Activated T-cell treated with anti-CD3 and anti-CD28 coated beads, Interleukin-2, amount 50 U/mL, for 4 hours (primary cell): ENCODE measurements at regions not wholly inside any gene's neighbourhood (a gene's known extent, or its start where the extent isn't known, plus 50 kb on each side); places are given as distances from the start of the nearest gene placed in this dataset.

Experiments
- ATAC-seq, 2 donors: fragments of 200-7000 bp; cut with Tn5 transposase; one replicate each; pipeline ENCODE4 v1.10.0; 2021
- DNase-seq: peaks from one replicate; pipeline ENCODE4 v3.0.0-alpha.2; 2020
- H3K27me3 Mint-ChIP-seq: one replicate; pipeline ENCODE4 v1.8.0; 2021; ENCODE audit warnings: low read depth, mixed read lengths
- H3K36me3 Mint-ChIP-seq: one replicate; pipeline ENCODE4 v1.8.0; 2022; ENCODE audit warnings: mixed read lengths; ENCODE audit not compliant: insufficient read depth
- H3K4me1 Mint-ChIP-seq: one replicate; pipeline ENCODE4 v1.8.0; 2021; ENCODE audit warnings: low read depth, mixed read lengths
- H3K4me3 Mint-ChIP-seq: one replicate; pipeline ENCODE4 v1.8.0; 2021; ENCODE audit warnings: mild to moderate bottlenecking, moderate library complexity, mixed read lengths
- H3K9me3 Mint-ChIP-seq: one replicate; pipeline ENCODE4 v1.8.0; 2021; ENCODE audit warnings: mixed read lengths

- no peak overlapping the region for H3K4me3 Mint-ChIP-seq
- ATAC-seq (no peak), DNase-seq (no peak)
- no peaks in the 10 kb centered on the region for H3K36me3 Mint-ChIP-seq
- no peaks in the 10 kb centered on the region for H3K9me3 Mint-ChIP-seq
- no peaks in the 10 kb centered on the region for H3K27me3 Mint-ChIP-seq
- H3K4me1 Mint-ChIP-seq: no peaks in the 10 kb centered on the region
Observed at GRCh38 chr6:167654389-167654788, 172.3 kb upstream of the AFDN start.

DNA sequence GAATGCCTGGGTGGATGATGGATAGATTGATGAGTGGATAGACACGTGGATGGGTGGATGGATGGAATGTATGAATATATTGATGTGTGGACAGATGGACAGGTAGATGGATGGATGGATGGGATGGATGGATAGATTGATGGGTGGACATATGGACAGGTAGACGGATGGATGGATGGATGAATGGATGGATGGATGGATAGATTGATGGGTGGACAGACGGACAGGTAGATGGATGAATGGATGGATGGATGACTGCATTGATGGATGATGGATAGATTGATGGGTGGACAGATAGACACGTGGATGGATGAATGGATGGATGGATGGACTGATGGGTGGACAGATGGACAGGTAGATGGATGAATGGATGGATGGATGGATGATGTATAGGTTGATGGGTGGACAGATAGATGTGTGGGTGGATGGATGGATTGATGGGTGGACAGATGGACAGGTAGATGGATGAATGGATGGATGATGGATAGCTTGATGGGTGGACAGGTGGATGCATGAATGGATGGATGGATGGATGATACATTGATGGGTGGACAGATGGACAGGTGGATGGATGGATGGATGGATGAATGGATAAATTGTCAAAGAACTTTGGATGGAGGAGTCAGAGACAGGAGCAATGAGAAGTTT, 171.4 kb upstream of the AFDN start:
- Mint-ChIP-seq H3K4me1 (no peaks in the 10 kb centered on the region), H3K4me3 (no peak overlapping the region), H3K9me3 (no peaks in the 10 kb centered on the region), H3K36me3 (no peaks in the 10 kb centered on the region), H3K27me3 (no peaks in the 10 kb centered on the region)
- no peak for ATAC-seq
- no peak for DNase-seq

DNA sequence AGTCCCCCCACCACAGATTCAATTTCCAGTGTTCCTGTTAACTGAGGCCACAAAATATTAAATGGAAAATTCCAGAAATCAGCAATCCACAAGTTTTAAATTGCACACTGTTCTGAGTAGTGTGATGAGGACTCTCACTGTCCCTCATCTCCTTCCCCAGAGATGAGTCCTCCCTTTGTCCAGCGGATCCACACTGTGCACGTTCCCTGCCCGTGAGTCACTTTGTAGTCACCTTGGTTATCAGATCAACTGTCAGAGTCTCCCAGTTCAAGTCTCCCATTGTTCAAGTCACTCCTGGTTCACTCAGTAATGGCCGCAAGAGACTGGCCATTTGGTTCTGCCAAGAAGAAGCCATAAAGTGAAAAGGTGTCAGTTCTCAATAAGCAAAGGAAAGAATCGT, 168.6 kb upstream of the AFDN start:
- H3K4me3 Mint-ChIP-seq: no peak overlapping the region
- ATAC-seq (no peak), DNase-seq (no peak)
- H3K36me3 Mint-ChIP-seq: no peaks in the 10 kb centered on the region
- H3K4me1 Mint-ChIP-seq: no peaks in the 10 kb centered on the region
- H3K27me3 Mint-ChIP-seq: no peaks in the 10 kb centered on the region
- no peaks in the 10 kb centered on the region for H3K9me3 Mint-ChIP-seq

GRCh38 chr6:167659046-167659445, 167.7 kb upstream of the AFDN start:
- DNase-seq: no peak
- no peaks in the 10 kb centered on the region for H3K4me1 Mint-ChIP-seq
- H3K27me3 Mint-ChIP-seq: no peaks in the 10 kb centered on the region
- ATAC-seq: no peak
- H3K9me3 Mint-ChIP-seq: no peaks in the 10 kb centered on the region
- H3K36me3 Mint-ChIP-seq: no peaks in the 10 kb centered on the region
- H3K4me3 Mint-ChIP-seq: no peak overlapping the region

GRCh38 chr6:167660424-167660823, 166.3 kb upstream of the AFDN start:
- H3K36me3 Mint-ChIP-seq: no peaks in the 10 kb centered on the region
- H3K27me3 Mint-ChIP-seq: no peaks in the 10 kb centered on the region
- no peak for DNase-seq
- H3K4me3 Mint-ChIP-seq: no peak overlapping the region
- H3K4me1 Mint-ChIP-seq: no peaks in the 10 kb centered on the region
- H3K9me3 Mint-ChIP-seq: no peaks in the 10 kb centered on the region
- no peak for ATAC-seq

DNA sequence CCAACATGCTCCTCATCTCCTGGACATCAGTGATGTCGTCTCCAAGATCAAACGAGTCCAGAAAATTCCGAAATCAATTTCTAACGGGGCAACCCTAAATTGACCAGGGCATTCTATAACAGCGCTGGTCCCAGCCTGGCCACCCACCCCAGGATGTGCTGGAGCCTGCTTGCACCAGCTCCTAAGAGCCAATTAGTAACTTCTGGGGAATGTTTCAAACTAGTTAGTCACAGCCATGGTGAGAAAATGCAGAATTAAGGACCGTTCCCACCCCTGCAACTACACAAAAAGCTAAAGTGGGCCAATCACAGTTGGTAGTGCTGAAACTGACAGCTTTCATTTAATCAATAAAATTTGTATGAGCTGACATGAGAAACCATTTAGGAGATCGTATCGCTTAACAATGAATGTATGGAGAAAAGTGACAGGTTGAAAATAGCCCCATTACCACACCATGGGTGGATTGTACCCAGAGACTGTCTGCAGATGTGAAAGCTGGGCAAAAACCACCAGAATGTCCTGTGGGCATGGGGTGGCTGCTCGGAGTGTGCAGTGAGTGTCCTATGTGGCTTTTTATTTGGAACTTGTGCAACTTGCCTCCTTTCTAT, 165.7 kb upstream of the AFDN start:
- Mint-ChIP-seq H3K36me3 (no peaks in the 10 kb centered on the region), H3K4me1 (no peaks in the 10 kb centered on the region), H3K27me3 (peaks cover 6% of the 10 kb centered on the region), H3K4me3 (no peak overlapping the region), H3K9me3 (no peaks in the 10 kb centered on the region)
- ATAC-seq (no peak), DNase-seq (no peak)

- no peak for ATAC-seq
- no peaks in the 10 kb centered on the region for H3K36me3 Mint-ChIP-seq
- H3K4me3 Mint-ChIP-seq: no peak overlapping the region
- DNase-seq: no peak
- peaks cover 6% of the 10 kb centered on the region for H3K27me3 Mint-ChIP-seq
- no peaks in the 10 kb centered on the region for H3K9me3 Mint-ChIP-seq
- no peaks in the 10 kb centered on the region for H3K4me1 Mint-ChIP-seq
Observed at GRCh38 chr6:167661552-167662044, 165.1 kb upstream of the AFDN start.

DNA sequence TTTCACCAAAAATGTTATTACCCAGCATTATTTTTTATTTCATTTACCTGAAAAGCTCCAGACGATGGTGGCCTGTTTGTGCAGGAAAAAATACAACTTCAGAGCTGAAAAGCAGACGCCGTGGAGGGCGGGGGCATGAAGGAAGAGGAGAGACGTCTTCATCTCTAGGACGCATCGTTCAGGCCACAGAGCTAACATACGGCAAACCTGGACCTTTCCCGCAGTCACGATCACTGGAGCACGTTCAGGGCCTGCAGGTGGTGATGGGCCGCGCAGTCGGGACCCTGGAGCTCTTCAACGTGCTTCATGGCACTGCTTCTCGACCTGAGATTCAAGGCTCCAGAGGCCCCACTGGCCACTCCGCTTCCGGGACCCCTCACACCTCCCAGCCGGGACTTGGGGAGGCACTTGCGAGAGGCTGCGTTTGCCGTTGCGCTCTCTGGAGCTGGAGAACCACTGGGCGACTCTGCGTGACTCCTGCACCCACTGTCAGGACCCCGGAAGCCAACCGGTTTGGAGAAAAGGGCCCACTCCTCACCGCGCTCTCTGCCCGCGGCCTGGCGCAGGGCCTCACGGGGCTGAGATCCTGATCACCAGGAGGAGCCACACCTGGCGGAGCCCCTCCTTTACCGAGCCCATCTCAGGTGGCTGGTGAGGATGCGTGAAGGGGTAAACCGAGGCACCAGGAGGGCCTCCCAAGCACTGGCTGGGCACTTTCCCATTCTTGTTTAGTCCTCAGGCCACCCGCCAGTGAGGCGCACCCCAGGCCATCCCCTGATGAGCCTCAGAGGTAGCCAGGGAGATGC, 164.4 kb upstream of the AFDN start:
- Mint-ChIP-seq H3K4me1 (no peaks in the 10 kb centered on the region), H3K27me3 (peaks cover 6% of the 10 kb centered on the region), H3K9me3 (no peaks in the 10 kb centered on the region), H3K4me3 (no peak overlapping the region), H3K36me3 (no peaks in the 10 kb centered on the region)
- no peak for DNase-seq
- ATAC-seq: no peak

GRCh38 chr6:167662881-167663205, 163.9 kb upstream of the AFDN start:
- no peak for ATAC-seq
- Mint-ChIP-seq H3K4me1 (no peaks in the 10 kb centered on the region), H3K9me3 (no peaks in the 10 kb centered on the region), H3K27me3 (peaks cover 6% of the 10 kb centered on the region), H3K36me3 (no peaks in the 10 kb centered on the region), H3K4me3 (no peak overlapping the region)
- DNase-seq: no peak

GRCh38 chr6:167663316-167663715, 163.4 kb upstream of the AFDN start:
- DNase-seq: no peak
- peaks cover 6% of the 10 kb centered on the region for H3K27me3 Mint-ChIP-seq
- H3K9me3 Mint-ChIP-seq: no peaks in the 10 kb centered on the region
- no peaks in the 10 kb centered on the region for H3K4me1 Mint-ChIP-seq
- H3K36me3 Mint-ChIP-seq: no peaks in the 10 kb centered on the region
- ATAC-seq: no peak
- no peak overlapping the region for H3K4me3 Mint-ChIP-seq

DNA sequence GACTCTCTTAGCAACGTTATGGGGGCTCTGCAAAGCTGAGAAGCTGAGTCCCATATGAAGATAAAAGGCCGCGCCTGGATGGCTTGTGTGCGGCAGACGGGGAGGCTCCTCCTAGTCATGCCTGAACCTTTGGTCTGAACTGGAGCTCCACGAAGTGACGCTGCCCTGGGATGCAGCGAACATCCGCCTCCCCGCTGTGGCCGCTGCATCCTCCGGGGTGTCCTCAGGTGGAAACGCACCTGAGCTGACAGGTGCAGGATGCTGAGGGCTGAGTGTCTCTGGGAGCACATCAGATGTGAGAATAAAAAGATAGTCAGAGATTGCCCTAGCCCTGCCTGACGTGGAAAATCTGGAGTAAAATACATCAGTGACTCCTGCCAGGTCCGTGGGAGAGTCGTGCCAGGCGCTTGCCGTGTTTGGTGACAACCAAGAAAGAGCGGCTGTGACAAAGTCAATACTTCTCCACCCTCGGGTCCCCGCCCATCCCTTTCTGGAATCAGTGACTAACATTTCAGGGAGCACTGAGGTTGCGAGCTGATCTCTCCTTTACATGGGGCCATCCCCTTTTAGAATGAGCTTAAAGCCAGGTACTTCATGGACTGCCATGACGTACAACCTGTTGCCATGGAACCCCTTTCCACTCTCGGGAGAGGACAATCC, 162.8 kb upstream of the AFDN start:
- H3K4me3 Mint-ChIP-seq: no peak overlapping the region

DNA sequence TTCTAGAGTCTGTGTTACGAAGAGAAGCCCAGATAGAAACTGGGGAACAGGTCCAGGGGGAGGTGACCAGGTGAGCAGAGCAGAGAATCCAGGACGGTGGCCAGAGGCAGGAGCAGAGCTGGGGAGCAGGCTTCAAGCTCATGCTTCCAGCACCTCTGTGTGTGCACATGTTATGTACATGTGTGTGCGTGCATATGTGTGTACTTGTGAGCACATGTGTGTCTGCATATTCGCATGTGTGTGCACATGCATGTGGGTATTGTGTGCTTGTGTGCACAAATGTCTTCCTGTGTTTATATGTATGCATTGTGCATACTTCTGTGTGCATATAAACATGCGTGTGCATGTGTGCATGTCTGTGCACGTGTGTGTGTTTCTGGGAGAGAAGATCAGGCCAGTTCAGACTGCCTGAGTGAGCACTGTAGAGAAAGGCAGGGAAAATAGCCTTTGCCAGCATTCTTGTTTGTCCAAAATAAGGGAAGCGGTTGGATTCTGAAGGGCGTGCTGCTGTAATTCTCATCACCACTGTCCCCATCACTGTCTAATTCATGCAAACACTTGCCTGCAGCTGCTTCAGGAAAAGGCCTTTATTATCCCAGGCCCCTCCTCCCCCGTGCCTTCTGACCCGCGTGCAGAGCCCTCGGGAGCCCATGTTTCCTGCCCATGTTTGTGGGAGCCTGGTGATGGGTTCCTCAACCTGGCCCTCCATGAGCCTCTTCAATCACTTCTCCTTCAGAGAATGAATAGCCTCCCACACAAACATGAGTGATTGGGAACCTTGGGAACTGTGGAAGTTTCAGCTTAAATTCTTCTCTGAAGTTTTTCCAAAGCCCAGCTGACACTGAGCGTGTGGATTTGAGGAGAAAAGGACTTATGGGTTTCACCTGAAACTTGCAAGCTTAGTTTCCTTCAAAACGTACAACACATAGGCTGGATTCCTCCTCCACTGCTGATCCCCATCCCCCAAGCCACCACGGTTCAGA, 161.7 kb upstream of the AFDN start:
- H3K27me3 Mint-ChIP-seq: peaks cover 6% of the 10 kb centered on the region
- DNase-seq (no peak), ATAC-seq (no peak)
- H3K36me3 Mint-ChIP-seq: no peaks in the 10 kb centered on the region
- no peaks in the 10 kb centered on the region for H3K4me1 Mint-ChIP-seq
- H3K4me3 Mint-ChIP-seq: no peak overlapping the region
- no peaks in the 10 kb centered on the region for H3K9me3 Mint-ChIP-seq

More for the DNA sequence above, 162.8 kb upstream of the AFDN start:
- H3K4me1 Mint-ChIP-seq: no peaks in the 10 kb centered on the region
- no peak for ATAC-seq
- DNase-seq: no peak
- H3K36me3 Mint-ChIP-seq: no peaks in the 10 kb centered on the region
- H3K27me3 Mint-ChIP-seq: peaks cover 6% of the 10 kb centered on the region
- H3K9me3 Mint-ChIP-seq: no peaks in the 10 kb centered on the region

- no peak for ATAC-seq
- no peak for DNase-seq
- Mint-ChIP-seq H3K4me3 (no peak overlapping the region), H3K9me3 (no peaks in the 10 kb centered on the region), H3K4me1 (no peaks in the 10 kb centered on the region), H3K27me3 (peaks cover 6% of the 10 kb centered on the region), H3K36me3 (no peaks in the 10 kb centered on the region)
Observed at GRCh38 chr6:167665698-167666330, 160.9 kb upstream of the AFDN start.
